HG03469 (cell line): ENCODE measurements at regions not wholly inside any gene's neighbourhood (a gene's known extent, or its start where the extent isn't known, plus 50 kb on each side); places are given as distances from the start of the nearest gene placed in this dataset.
A peak's percentile ranks its signal among the peaks of the same experiment; 100 is the strongest.

Experiments
- ATAC-seq: cut with Tn5 transposase; IDR thresholded peaks from one replicate; pipeline ENCODE4 v1.9.1; 2021; ENCODE audit warnings: mild to moderate bottlenecking, moderate library complexity, moderate number of reproducible peaks; ENCODE audit not compliant: unreplicated experiment

DNA sequence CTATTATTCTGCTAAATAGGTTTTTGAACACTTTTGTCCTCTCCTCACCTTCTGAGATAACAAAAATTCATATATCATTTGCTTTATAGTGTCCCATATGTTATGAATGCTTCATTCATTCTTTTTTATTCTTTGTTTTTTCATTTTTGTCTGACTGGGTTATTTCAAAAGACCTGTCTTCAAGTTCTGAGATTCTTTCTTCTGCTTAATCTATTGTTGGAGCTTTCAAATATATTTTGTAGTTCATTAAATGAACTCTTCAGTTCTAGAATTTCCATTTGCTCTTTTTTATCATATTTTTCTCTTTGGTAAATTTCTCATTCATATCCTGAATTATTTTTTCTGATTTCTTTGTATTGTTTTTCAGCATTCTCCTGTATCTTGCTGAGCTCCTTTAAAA is 53.1 kb upstream of the SCIN start:
- ATAC-seq: no peak

DNA sequence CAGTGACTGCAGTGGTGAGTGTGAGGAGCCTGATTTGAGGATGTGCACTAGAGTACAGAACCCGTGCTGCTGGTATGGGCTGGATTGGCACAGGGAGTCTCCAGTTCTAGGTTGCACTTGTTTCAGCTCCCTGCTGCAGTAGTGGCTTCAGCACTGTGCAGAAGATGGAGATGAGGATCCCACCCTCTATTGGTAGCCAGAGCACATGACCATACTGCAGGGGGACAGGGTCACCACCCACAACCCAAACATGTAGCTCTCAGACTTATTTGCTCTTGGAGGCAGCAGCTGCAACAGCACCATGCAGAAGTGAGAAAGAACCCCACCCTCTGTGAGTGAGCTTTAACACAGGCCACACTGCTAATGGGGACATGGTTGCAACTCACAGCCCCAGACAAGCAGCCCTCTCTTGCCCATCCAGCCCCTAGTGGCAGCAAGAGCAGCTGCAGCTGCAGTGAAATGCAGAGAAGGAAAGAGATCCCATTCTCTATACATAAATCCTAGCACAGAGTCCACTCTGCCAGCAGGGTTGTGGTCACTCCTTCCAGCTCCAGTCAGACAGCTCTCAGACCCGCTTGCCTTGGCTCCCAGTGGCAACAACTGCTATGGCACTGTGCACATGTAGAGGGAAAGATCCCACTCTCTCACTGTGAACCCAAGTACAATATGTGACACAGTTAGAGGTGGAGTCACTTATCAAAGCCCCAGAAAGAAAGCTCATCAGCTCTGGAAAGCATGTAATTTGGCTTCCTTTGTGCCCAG is 51.4 kb upstream of the SCIN start:
- peak; percentile 85 for ATAC-seq

DNA sequence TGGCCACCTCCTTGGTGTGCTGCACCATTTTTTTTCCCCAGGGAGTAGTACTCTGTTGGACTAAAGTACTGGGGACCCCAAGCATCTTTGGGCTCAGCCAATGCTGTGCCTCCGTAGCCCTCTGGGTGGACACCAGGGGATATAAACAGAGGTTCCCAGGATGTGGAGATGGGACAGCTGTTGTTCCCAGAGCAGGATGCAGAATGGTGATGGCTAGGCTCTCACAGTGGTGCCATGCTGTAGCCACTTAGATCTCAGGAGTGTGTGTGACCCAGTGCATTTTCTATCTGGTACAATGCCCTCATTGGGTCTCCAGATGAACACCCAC is 50.9 kb upstream of the SCIN start:
- no peak for ATAC-seq
